Keratinocyte (primary cell): ENCODE measurements at regions not wholly inside any gene's neighbourhood (a gene's known extent, or its start where the extent isn't known, plus 50 kb on each side); places are given as distances from the start of the nearest gene placed in this dataset.
"Not testable (repeated sequence)": the region's sequence is repeated elsewhere in the genome, so short reads cannot be mapped to it uniquely, and the experiment has no call there.

Experiments used
- DNase-seq: peaks from one replicate; pipeline ENCODE4 v3.0.0-alpha.2; 2011; ENCODE audit warnings: low read depth, missing footprints, low spot score
- FAIRE-seq: peaks from 2 replicates; lab custom pipeline; 2011; peaks lifted over from hg19 to GRCh38; lab: Jason Lieb, UNC
- H2AFZ ChIP-seq: 2 replicates; pipeline ENCODE4 v1.6.0; 2012; ENCODE audit warnings: low read length, control low read depth, inconsistent platforms; ENCODE audit not compliant: control insufficient read depth
- H3K27ac ChIP-seq: 2 replicates; pipeline ENCODE4 v1.5.1; 2011; ENCODE audit warnings: low read length; ENCODE audit not compliant: control insufficient read depth, insufficient read depth
- H3K27me3 ChIP-seq: 3 replicates; pipeline ENCODE4 v1.6.0; 2011; ENCODE audit warnings: low read length; ENCODE audit not compliant: control insufficient read depth, insufficient read depth; ENCODE audit errors: extremely low read depth
- H3K36me3 ChIP-seq, 2 experiments: 2 replicates in 1 of 2; 3 replicates in 1 of 2; pipeline ENCODE4 v1.5.1; 2011; ENCODE audit warnings: low read length in 2 of 2, mild to moderate bottlenecking in 1 of 2; ENCODE audit not compliant: control insufficient read depth in 2 of 2, insufficient read depth in 2 of 2; ENCODE audit errors: extremely low read depth in 1 of 2
- H3K4me1 ChIP-seq: 3 replicates; pipeline ENCODE4 v1.5.1; 2011; ENCODE audit warnings: low read length; ENCODE audit not compliant: control insufficient read depth, insufficient read depth; ENCODE audit errors: extremely low read depth
- H3K4me2 ChIP-seq: 3 replicates; pipeline ENCODE4 v1.6.0; 2011; ENCODE audit warnings: low read depth, low read length; ENCODE audit not compliant: control insufficient read depth, insufficient read depth; ENCODE audit errors: extremely low read depth
- H3K4me3 ChIP-seq, 3 experiments: fragments of 200-600 bp in 1 of 3; sonication (generic) in 1 of 3; 2 replicates in 2 of 3; 3 replicates in 1 of 3; pipeline ENCODE4 v1.5.1; 2011 to 2016; ENCODE audit warnings: low read length in 3 of 3, mild to moderate bottlenecking in 3 of 3, control low read depth in 2 of 3, inconsistent platforms in 1 of 3, low read depth in 1 of 3, mixed read lengths in 1 of 3, mixed run types in 1 of 3, moderate library complexity in 1 of 3; ENCODE audit not compliant: control insufficient read depth in 2 of 3, insufficient read depth in 2 of 3; ENCODE audit errors: extremely low read depth in 1 of 3
- H3K79me2 ChIP-seq: 2 replicates; pipeline ENCODE4 v1.6.0; 2012; ENCODE audit warnings: low read length; ENCODE audit not compliant: control insufficient read depth, insufficient read depth
- H3K9ac ChIP-seq: 3 replicates; pipeline ENCODE4 v1.6.0; 2011; ENCODE audit warnings: low read length; ENCODE audit not compliant: control insufficient read depth, insufficient read depth; ENCODE audit errors: extremely low read depth
- H3K9me1 ChIP-seq: 3 replicates; pipeline ENCODE4 v1.6.0; 2011; ENCODE audit warnings: low read length; ENCODE audit not compliant: control insufficient read depth, insufficient read depth; ENCODE audit errors: extremely low read depth
- H3K9me3 ChIP-seq: 2 replicates; pipeline ENCODE4 v1.5.1; 2012; ENCODE audit warnings: low read depth, low read length; ENCODE audit not compliant: control insufficient read depth
- H4K20me1 ChIP-seq: 3 replicates; pipeline ENCODE4 v1.6.0; 2011; ENCODE audit warnings: low read length; ENCODE audit not compliant: control insufficient read depth, insufficient read depth; ENCODE audit errors: extremely low read depth
- dilution Hi-C: fragments of 300-500 bp; cut with MboI; formaldehyde crosslinking; loops from one replicate; pipeline ENCODE4 v1.7.0; 2020; ENCODE audit warnings: low sequenced_read_pairs; ENCODE audit not compliant: extremely low pct_ligation_motif_present

DNA sequence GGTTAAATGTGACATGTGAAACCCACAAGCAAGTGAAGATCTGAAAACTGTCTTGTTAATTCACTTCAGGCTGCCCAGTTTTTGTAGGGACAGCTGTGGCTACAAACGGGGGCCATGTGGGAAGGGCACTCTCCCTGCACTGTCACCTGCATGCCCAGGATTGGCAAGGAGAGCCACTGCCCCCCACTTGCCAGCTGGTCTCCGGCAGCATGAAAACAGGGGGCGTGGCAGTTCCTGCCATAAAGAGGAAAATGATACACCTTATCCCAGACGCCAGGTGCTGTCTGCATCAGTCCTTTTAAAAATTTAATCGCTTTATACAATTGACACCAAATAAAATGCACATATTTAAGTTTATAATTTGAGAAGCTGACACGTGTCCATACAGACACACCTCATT is 309.1 kb downstream of the KLF13 start:
- H3K27me3 ChIP-seq, H3K4me2 ChIP-seq, H3K9me1 ChIP-seq, dilution Hi-C loops, H3K4me1 ChIP-seq, H3K79me2 ChIP-seq, H3K36me3 ChIP-seq, H3K9ac ChIP-seq, H4K20me1 ChIP-seq, H2AFZ ChIP-seq, H3K4me3 ChIP-seq, H3K9me3 ChIP-seq, DNase-seq, FAIRE-seq, H3K27ac ChIP-seq: not testable (repeated sequence)

DNA sequence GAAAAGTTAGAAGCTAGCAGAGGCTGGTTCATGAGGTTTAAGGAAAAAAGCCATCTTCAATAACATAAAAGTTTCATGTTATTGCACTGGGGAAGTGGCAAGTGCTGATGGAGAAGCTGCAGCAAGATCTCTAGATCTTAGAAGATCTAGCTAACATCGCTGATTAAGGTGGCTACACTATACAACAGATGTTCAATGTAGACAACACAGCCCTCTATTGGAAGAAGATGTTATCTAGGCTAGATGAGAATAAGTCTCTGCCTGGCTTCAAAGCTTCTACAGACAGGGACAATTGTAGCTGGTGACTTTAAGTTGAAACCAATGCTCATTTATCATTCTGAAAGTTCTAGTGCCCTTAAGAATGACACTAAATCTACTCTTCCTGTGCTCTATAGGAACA is 310.3 kb downstream of the KLF13 start:
- DNase-seq, H3K9me1 ChIP-seq, H3K9me3 ChIP-seq, H3K27ac ChIP-seq, H2AFZ ChIP-seq, H3K36me3 ChIP-seq, H3K79me2 ChIP-seq, H4K20me1 ChIP-seq, FAIRE-seq, dilution Hi-C loops, H3K27me3 ChIP-seq, H3K4me1 ChIP-seq, H3K9ac ChIP-seq, H3K4me3 ChIP-seq, H3K4me2 ChIP-seq: not testable (repeated sequence)

DNA sequence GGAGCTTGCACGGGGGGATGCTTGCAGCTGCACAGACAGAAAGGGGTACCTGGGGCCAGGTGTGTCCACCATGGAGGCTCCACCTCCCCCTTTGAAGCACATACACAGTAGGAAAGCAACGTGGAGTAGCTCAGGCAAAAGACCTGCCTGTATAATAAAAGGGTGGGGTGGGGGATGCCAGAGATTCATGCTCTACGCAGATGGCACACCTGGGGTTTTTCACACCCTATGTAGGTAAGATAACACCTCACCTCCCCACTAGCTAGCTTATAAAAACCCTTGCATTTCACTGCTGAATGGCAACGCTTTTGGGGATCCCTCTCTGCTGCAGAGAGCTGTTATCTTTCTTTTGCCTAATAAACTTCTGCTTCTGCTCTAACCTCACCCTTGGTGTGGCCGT is 317.3 kb downstream of the KLF13 start:
- H3K9ac ChIP-seq, FAIRE-seq, H3K4me2 ChIP-seq, H3K4me3 ChIP-seq, H3K4me1 ChIP-seq, DNase-seq, H3K36me3 ChIP-seq, dilution Hi-C loops, H3K79me2 ChIP-seq, H2AFZ ChIP-seq, H3K9me1 ChIP-seq, H3K9me3 ChIP-seq, H4K20me1 ChIP-seq, H3K27ac ChIP-seq, H3K27me3 ChIP-seq: not testable (repeated sequence)

DNA sequence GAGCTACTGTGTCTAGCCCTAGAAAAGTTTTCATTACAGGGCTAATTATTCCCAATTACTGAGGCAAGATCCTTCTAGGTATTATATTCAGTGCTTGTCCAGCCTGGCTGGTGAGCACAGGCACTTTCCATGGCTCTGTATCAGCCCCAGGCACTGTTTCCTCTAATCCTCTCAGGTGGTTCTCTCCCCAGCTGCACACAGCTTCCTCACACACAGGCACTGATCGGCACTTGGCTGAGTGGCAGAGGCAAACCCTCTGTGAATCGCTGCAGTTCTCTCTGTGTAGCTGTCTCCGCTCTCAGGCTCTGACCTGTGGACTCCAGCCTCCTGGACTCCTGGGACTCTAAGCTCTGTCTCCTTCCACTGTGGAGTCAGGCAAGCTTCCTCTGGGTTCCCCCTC is 318.1 kb downstream of the KLF13 start:
- dilution Hi-C loops, H3K27me3 ChIP-seq, H3K79me2 ChIP-seq, H3K9me1 ChIP-seq, H3K36me3 ChIP-seq, H3K9ac ChIP-seq, H4K20me1 ChIP-seq, H3K4me3 ChIP-seq, H3K9me3 ChIP-seq, H3K4me2 ChIP-seq, H2AFZ ChIP-seq, DNase-seq, H3K4me1 ChIP-seq, FAIRE-seq, H3K27ac ChIP-seq: not testable (repeated sequence)

DNA sequence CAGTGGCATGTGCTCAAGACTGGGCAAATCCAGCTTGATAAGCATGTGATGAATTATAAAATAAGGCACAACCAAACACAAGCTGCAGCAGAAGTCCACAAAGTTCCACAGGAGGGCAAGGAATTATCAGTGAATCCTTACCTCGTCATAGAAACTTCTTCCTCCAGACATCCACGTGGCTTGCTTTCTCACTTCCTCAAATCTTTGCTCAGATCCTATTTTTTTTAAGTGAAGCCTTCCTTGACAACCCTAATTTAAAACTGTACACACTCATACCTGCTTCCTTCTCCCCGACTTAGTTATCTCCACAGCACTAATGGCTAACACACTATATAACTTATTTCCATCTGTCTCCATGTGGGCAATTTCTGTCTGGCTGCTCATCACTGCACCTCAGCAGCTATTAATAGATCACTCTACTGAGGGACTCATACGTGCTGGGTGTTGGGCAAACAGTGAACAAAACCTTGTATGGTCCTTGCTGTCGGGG is 320.7 kb downstream of the KLF13 start:
- H3K79me2 ChIP-seq, H4K20me1 ChIP-seq, dilution Hi-C loops, H3K4me2 ChIP-seq, H3K4me1 ChIP-seq, H3K9me3 ChIP-seq, H3K4me3 ChIP-seq, H3K9ac ChIP-seq, H3K27me3 ChIP-seq, H3K9me1 ChIP-seq, FAIRE-seq, H3K36me3 ChIP-seq, H2AFZ ChIP-seq, H3K27ac ChIP-seq, DNase-seq: not testable (repeated sequence)
